ENCODE measurements at regions not wholly inside any gene's neighbourhood (a gene's known extent, or its start where the extent isn't known, plus 50 kb on each side); places are given as distances from the start of the nearest gene placed in this dataset.

DNA sequence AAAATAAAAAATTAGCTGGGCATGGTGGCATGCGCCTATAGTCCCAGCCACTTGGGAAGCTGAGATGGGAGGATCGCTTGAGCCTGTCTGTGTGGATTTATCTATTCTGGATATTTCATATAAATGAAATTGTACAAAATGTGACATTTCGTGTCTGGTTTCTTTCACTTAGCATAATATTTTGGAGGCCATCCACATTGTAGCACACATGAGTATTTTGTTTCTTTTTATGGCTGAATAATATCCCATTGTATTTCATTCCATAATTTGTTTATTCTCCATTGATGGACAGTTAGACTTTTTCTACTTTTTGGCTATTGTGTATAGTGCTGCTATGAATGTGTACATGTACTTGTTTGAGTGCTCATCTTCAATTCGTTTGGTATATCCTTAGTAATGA, 52.9 kb upstream of the DYNC1LI1 start:
- TF ChIP-seq, protein P1, sequence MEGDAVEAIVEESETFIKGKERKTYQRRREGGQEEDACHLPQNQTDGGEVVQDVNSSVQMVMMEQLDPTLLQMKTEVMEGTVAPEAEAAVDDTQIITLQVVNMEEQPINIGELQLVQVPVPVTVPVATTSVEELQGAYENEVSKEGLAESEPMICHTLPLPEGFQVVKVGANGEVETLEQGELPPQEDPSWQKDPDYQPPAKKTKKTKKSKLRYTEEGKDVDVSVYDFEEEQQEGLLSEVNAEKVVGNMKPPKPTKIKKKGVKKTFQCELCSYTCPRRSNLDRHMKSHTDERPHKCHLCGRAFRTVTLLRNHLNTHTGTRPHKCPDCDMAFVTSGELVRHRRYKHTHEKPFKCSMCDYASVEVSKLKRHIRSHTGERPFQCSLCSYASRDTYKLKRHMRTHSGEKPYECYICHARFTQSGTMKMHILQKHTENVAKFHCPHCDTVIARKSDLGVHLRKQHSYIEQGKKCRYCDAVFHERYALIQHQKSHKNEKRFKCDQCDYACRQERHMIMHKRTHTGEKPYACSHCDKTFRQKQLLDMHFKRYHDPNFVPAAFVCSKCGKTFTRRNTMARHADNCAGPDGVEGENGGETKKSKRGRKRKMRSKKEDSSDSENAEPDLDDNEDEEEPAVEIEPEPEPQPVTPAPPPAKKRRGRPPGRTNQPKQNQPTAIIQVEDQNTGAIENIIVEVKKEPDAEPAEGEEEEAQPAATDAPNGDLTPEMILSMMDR (IDR thresholded peaks at IDR 0.05): no peak
- TF ChIP-seq HOXA7 (CRISPR knock-in tag; IDR thresholded peaks at IDR 0.05) (no peak), HOXB13 (CRISPR knock-in tag; IDR thresholded peaks at IDR 0.05; ENCODE audit: low read depth) (no peak), NFE2L2 (conservative IDR thresholded peaks at IDR 0.05; ENCODE audit: low read length) (no peak), MAFK (IDR thresholded peaks at IDR 0.05; ENCODE audit: partially characterized antibody) (no peak), POLR2A (IDR thresholded peaks at IDR 0.05; ENCODE audit: low read length) (no peak), RARB (CRISPR knock-in tag; IDR thresholded peaks at IDR 0.05) (no peak), BHLHE40 (IDR thresholded peaks at IDR 0.05; ENCODE audit: low read depth, low read length) (no peak), GATA3 (IDR thresholded peaks at IDR 0.05; ENCODE audit: borderline replicate concordance) (no peak), KDM5A (IDR thresholded peaks at IDR 0.05) (no peak), ZSCAN20 (CRISPR knock-in tag; IDR thresholded peaks at IDR 0.05) (no peak), MYC (IDR thresholded peaks at IDR 0.05; ENCODE audit: borderline replicate concordance, low read length) (no peak)

All from A549 (cell line).